Superior temporal gyrus (tissue), 1 donor: ENCODE measurements at regions not wholly inside any gene's neighbourhood (a gene's known extent, or its start where the extent isn't known, plus 50 kb on each side); places are given as distances from the start of the nearest gene placed in this dataset.
"Not testable (repeated sequence)": the region's sequence is repeated elsewhere in the genome, so short reads cannot be mapped to it uniquely, and the experiment has no call there.

Source experiments
- DNase-seq: peaks from one replicate; pipeline ENCODE4 v3.0.0-alpha.2; 2016; ENCODE audit errors: extremely low spot score

- no peak for DNase-seq
Measured at GRCh38 chr13:63279136-63279535, 1863.5 kb upstream of the PCDH20 start.

GRCh38 chr13:63274772-63275171 is 1859.1 kb upstream of the PCDH20 start:
- DNase-seq: no peak

- no peak for DNase-seq
Measured at GRCh38 chr13:63249411-63250187, 1834.0 kb upstream of the PCDH20 start.

GRCh38 chr13:63236667-63237396 is 1821.2 kb upstream of the PCDH20 start:
- not testable (repeated sequence) for DNase-seq

GRCh38 chr13:63218596-63218995 is 1802.9 kb upstream of the PCDH20 start:
- DNase-seq: not testable (repeated sequence)

- DNase-seq: no peak
Measured at GRCh38 chr13:63209330-63210017, 1793.8 kb upstream of the PCDH20 start.

GRCh38 chr13:63208826-63209225 is 1793.2 kb upstream of the PCDH20 start:
- no peak for DNase-seq

GRCh38 chr13:63206461-63206860 is 1790.8 kb upstream of the PCDH20 start:
- DNase-seq: no peak

GRCh38 chr13:63201493-63201892 is 1785.8 kb upstream of the PCDH20 start:
- no peak for DNase-seq

- no peak for DNase-seq
Measured at GRCh38 chr13:63199508-63199907, 1783.9 kb upstream of the PCDH20 start.

GRCh38 chr13:63198071-63198470 is 1782.4 kb upstream of the PCDH20 start:
- no peak for DNase-seq

- DNase-seq: no peak
Measured at GRCh38 chr13:63195726-63196125, 1780.1 kb upstream of the PCDH20 start.

GRCh38 chr13:63190742-63191141 is 1775.1 kb upstream of the PCDH20 start:
- DNase-seq: no peak

- no peak for DNase-seq
Measured at GRCh38 chr13:63190219-63190618, 1774.6 kb upstream of the PCDH20 start.

GRCh38 chr13:63189712-63190111 is 1774.1 kb upstream of the PCDH20 start:
- no peak for DNase-seq

- no peak for DNase-seq
Measured at GRCh38 chr13:63184693-63185092, 1769.0 kb upstream of the PCDH20 start.

GRCh38 chr13:63175536-63175935 is 1759.9 kb upstream of the PCDH20 start:
- no peak for DNase-seq

- DNase-seq: no peak
Measured at GRCh38 chr13:63167699-63168337, 1752.2 kb upstream of the PCDH20 start.

- DNase-seq: no peak
Measured at GRCh38 chr13:63166345-63166744, 1750.7 kb upstream of the PCDH20 start.

- no peak for DNase-seq
Measured at GRCh38 chr13:63163903-63164302, 1748.3 kb upstream of the PCDH20 start.

GRCh38 chr13:63161219-63161618 is 1745.6 kb upstream of the PCDH20 start:
- DNase-seq: no peak

- DNase-seq: no peak
Measured at GRCh38 chr13:63156816-63157215, 1741.2 kb upstream of the PCDH20 start.
